ENCODE measurements at regions not wholly inside any gene's neighbourhood (a gene's known extent, or its start where the extent isn't known, plus 50 kb on each side); places are given as distances from the start of the nearest gene placed in this dataset.

- in situ Hi-C loops (cut with MboI; ENCODE audit: low sequenced_read_pairs) = no loop called here
Measured at GRCh38 chr9:121550041-121550440, 50.4 kb upstream of the GGTA1 start.

GRCh38 chr9:121550569-121551512, 51.2 kb upstream of the GGTA1 start:
- in situ Hi-C loops (cut with MboI; ENCODE audit: low sequenced_read_pairs) = no loop called here
- peak overlapping the region; percentile 24 for H3K4me3 ChIP-seq

More at GRCh38 chr9:121550041-121550440, 50.4 kb upstream of the GGTA1 start:
- Histone ChIP-seq H3K36me3 (replicated peaks) (no peaks in the 10 kb centered on the region), H3K9me3 (no peaks in the 10 kb centered on the region), H3K4me3 (no peak overlapping the region), H3K27me3 (ENCODE audit: low read depth) (no peaks in the 10 kb centered on the region), H3K4me1 (peaks cover 8% of the 10 kb centered on the region)
- no peak for DNase-seq (ENCODE audit: low spot score in 2 of 2)

GRCh38 chr9:121551985-121552753, 52.5 kb upstream of the GGTA1 start:
- in situ Hi-C loops (cut with MboI; ENCODE audit: low sequenced_read_pairs) = no loop called here
- no peak for DNase-seq (ENCODE audit: low spot score in 2 of 2)

More at GRCh38 chr9:121550569-121551512, 51.2 kb upstream of the GGTA1 start:
- H3K36me3 ChIP-seq (replicated peaks) = no peaks in the 10 kb centered on the region
- H3K4me1 ChIP-seq = peaks cover 8% of the 10 kb centered on the region
- peak; percentile 59 to 93 for DNase-seq (ENCODE audit: low spot score in 2 of 2)
- no peaks in the 10 kb centered on the region for H3K27me3 ChIP-seq (ENCODE audit: low read depth)
- H3K9me3 ChIP-seq = no peaks in the 10 kb centered on the region

GRCh38 chr9:121556082-121556481, 56.4 kb upstream of the GGTA1 start:
- in situ Hi-C loops (cut with MboI; ENCODE audit: low sequenced_read_pairs) = no loop called here
- Histone ChIP-seq H3K9me3 (no peaks in the 10 kb centered on the region), H3K27me3 (ENCODE audit: low read depth) (no peaks in the 10 kb centered on the region), H3K36me3 (replicated peaks) (no peaks in the 10 kb centered on the region), H3K4me3 (no peak overlapping the region), H3K4me1 (no peaks in the 10 kb centered on the region)
- no peak for DNase-seq (ENCODE audit: low spot score in 2 of 2)

More at GRCh38 chr9:121551985-121552753, 52.5 kb upstream of the GGTA1 start:
- no peaks in the 10 kb centered on the region for H3K36me3 ChIP-seq (replicated peaks)
- peaks cover 4% of the 10 kb centered on the region; the same call in 1 of the 2 replicates for H3K4me1 ChIP-seq
- no peak overlapping the region for H3K4me3 ChIP-seq
- H3K27me3 ChIP-seq (ENCODE audit: low read depth) = no peaks in the 10 kb centered on the region
- no peaks in the 10 kb centered on the region for H3K9me3 ChIP-seq

GRCh38 chr9:121556580-121556979, 56.9 kb upstream of the GGTA1 start:
- no peak for DNase-seq (ENCODE audit: low spot score in 2 of 2)
- Histone ChIP-seq H3K4me1 (no peaks in the 10 kb centered on the region), H3K36me3 (replicated peaks) (no peaks in the 10 kb centered on the region), H3K4me3 (no peak overlapping the region), H3K9me3 (no peaks in the 10 kb centered on the region), H3K27me3 (ENCODE audit: low read depth) (no peaks in the 10 kb centered on the region)
- in situ Hi-C loops (cut with MboI; ENCODE audit: low sequenced_read_pairs) = no loop called here

- DNase-seq (ENCODE audit: low spot score in 2 of 2) = no peak
- no peaks in the 10 kb centered on the region for H3K9me3 ChIP-seq
- no peaks in the 10 kb centered on the region for H3K4me1 ChIP-seq
- in situ Hi-C loops (cut with MboI; ENCODE audit: low sequenced_read_pairs) = no loop called here
- H3K4me3 ChIP-seq = no peak overlapping the region
- no peaks in the 10 kb centered on the region for H3K27me3 ChIP-seq (ENCODE audit: low read depth)
- no peaks in the 10 kb centered on the region for H3K36me3 ChIP-seq (replicated peaks)
Measured at GRCh38 chr9:121557581-121558447, 58.2 kb upstream of the GGTA1 start.

- Histone ChIP-seq H3K4me1 (no peaks in the 10 kb centered on the region), H3K4me3 (no peak overlapping the region), H3K27me3 (ENCODE audit: low read depth) (no peaks in the 10 kb centered on the region), H3K36me3 (replicated peaks) (no peaks in the 10 kb centered on the region), H3K9me3 (no peaks in the 10 kb centered on the region)
- in situ Hi-C loops (cut with MboI; ENCODE audit: low sequenced_read_pairs) = no loop called here
- no peak for DNase-seq (ENCODE audit: low spot score in 2 of 2)
Measured at GRCh38 chr9:121558473-121558872, 58.8 kb upstream of the GGTA1 start.

GRCh38 chr9:121559183-121559582, 59.5 kb upstream of the GGTA1 start:
- no peaks in the 10 kb centered on the region for H3K36me3 ChIP-seq (replicated peaks)
- no peak for DNase-seq (ENCODE audit: low spot score in 2 of 2)
- no peaks in the 10 kb centered on the region for H3K27me3 ChIP-seq (ENCODE audit: low read depth)
- H3K9me3 ChIP-seq = no peaks in the 10 kb centered on the region
- no peak overlapping the region for H3K4me3 ChIP-seq
- no peaks in the 10 kb centered on the region for H3K4me1 ChIP-seq
- in situ Hi-C loops (cut with MboI; ENCODE audit: low sequenced_read_pairs) = no loop called here

- no peaks in the 10 kb centered on the region for H3K9me3 ChIP-seq
- DNase-seq (ENCODE audit: low spot score in 2 of 2) = no peak
- H3K27me3 ChIP-seq (ENCODE audit: low read depth) = no peaks in the 10 kb centered on the region
- H3K4me3 ChIP-seq = no peak overlapping the region
- no peaks in the 10 kb centered on the region for H3K36me3 ChIP-seq (replicated peaks)
- in situ Hi-C loops (cut with MboI; ENCODE audit: low sequenced_read_pairs) = no loop called here
- no peaks in the 10 kb centered on the region for H3K4me1 ChIP-seq
Measured at GRCh38 chr9:121560921-121561320, 61.3 kb upstream of the GGTA1 start.

- Histone ChIP-seq H3K4me1 (no peaks in the 10 kb centered on the region), H3K36me3 (replicated peaks) (no peaks in the 10 kb centered on the region), H3K27me3 (ENCODE audit: low read depth) (no peaks in the 10 kb centered on the region), H3K9me3 (no peaks in the 10 kb centered on the region), H3K4me3 (no peak overlapping the region)
- in situ Hi-C loops (cut with MboI; ENCODE audit: low sequenced_read_pairs) = no loop called here
- DNase-seq (ENCODE audit: low spot score in 2 of 2) = no peak
Measured at GRCh38 chr9:121561385-121562222, 62.0 kb upstream of the GGTA1 start.

GRCh38 chr9:121562301-121562700, 62.7 kb upstream of the GGTA1 start:
- no peak overlapping the region for H3K4me3 ChIP-seq
- H3K36me3 ChIP-seq (replicated peaks) = no peaks in the 10 kb centered on the region
- no peaks in the 10 kb centered on the region for H3K27me3 ChIP-seq (ENCODE audit: low read depth)
- no peak for DNase-seq (ENCODE audit: low spot score in 2 of 2)
- no peaks in the 10 kb centered on the region for H3K4me1 ChIP-seq
- in situ Hi-C loops (cut with MboI; ENCODE audit: low sequenced_read_pairs) = no loop called here
- H3K9me3 ChIP-seq = no peaks in the 10 kb centered on the region

- no peaks in the 10 kb centered on the region for H3K27me3 ChIP-seq (ENCODE audit: low read depth)
- no peak overlapping the region for H3K4me3 ChIP-seq
- no peaks in the 10 kb centered on the region for H3K9me3 ChIP-seq
- no peaks in the 10 kb centered on the region for H3K4me1 ChIP-seq
- no peaks in the 10 kb centered on the region for H3K36me3 ChIP-seq (replicated peaks)
- in situ Hi-C loops (cut with MboI; ENCODE audit: low sequenced_read_pairs) = no loop called here
- no peak for DNase-seq (ENCODE audit: low spot score in 2 of 2)
Measured at GRCh38 chr9:121563425-121563824, 63.8 kb upstream of the GGTA1 start.

Measured in HAP-1 (cell line).